ENCODE measurements at regions not wholly inside any gene's neighbourhood (a gene's known extent, or its start where the extent isn't known, plus 50 kb on each side); places are given as distances from the start of the nearest gene placed in this dataset.

- no peak for TF ChIP-seq RB1 (IDR thresholded peaks at IDR 0.05; ENCODE audit: borderline replicate concordance)
- TF ChIP-seq KDM1A (IDR thresholded peaks at IDR 0.05; ENCODE audit: borderline replicate concordance) = no peak
- no peak for TF ChIP-seq SIX5 (IDR thresholded peaks at IDR 0.05; ENCODE audit: low read depth, low read length, severe bottlenecking)
- TF ChIP-seq IRF5 (IDR thresholded peaks at IDR 0.05; ENCODE audit: borderline replicate concordance) = no peak
- TF ChIP-seq WRNIP1 (IDR thresholded peaks at IDR 0.05; ENCODE audit: borderline replicate concordance, low read depth, low read length) = no peak
- no peak for TF ChIP-seq RELA (IDR thresholded peaks at IDR 0.05; ENCODE audit: borderline replicate concordance, partially characterized antibody)
- TF ChIP-seq IRF4 (IDR thresholded peaks at IDR 0.05; ENCODE audit: low read depth, low read length) = no peak
- no peak for TF ChIP-seq PML (IDR thresholded peaks at IDR 0.05; ENCODE audit: low read length)
- no peak for TF ChIP-seq CBX3 (IDR thresholded peaks at IDR 0.05; ENCODE audit: borderline replicate concordance, low read depth)
- TF ChIP-seq EZH2 (IDR thresholded peaks at IDR 0.05; ENCODE audit: borderline replicate concordance, control insufficient read depth, low read depth, low read length) = no peak
- TF ChIP-seq PAX8 (IDR thresholded peaks at IDR 0.05) = no peak
These were observed 621.8 kb upstream of the ZFHX3 start (continued) for GRCh38 chr16:73669535-73670274.

DNA sequence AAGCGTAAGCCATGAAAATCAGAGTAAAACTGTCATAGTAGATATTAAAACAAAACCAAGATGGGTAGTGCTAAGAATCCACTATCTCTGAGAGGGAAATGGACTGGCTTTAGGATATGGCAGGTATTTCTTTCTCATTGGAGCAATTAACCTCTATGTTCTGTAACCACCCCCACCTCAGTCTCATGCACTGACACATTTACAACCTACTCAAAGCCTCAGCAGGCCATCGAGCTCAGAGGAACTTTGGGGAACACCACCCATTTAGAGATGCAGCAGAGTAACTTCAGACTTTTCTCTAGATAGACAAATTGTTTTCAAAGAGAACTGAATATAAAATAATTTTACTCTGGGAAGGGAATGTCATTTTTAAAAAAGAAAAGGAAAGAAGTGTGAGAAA is 615.8 kb upstream of the ZFHX3 start:
- no TSS peak for BruUV-seq (replicated peaks)
- CTCF ChIA-PET = no interaction called here
- ATAC-seq = no peak
- TF ChIP-seq JUND (IDR thresholded peaks at IDR 0.05; ENCODE audit: low read depth, low read length) (no peak), CHD4 (IDR thresholded peaks at IDR 0.05) (no peak), HDAC2 (IDR thresholded peaks at IDR 0.05) (no peak), ZNF384 (IDR thresholded peaks at IDR 0.05; ENCODE audit: borderline replicate concordance, low read depth, low read length) (no peak), PAX5 (IDR thresholded peaks at IDR 0.05; ENCODE audit: borderline replicate concordance, low read depth, low read length) (no peak), MEF2B (IDR thresholded peaks at IDR 0.05; ENCODE audit: partially characterized antibody, poor library complexity, severe bottlenecking) (no peak), ZBTB11 (CRISPR knock-in tag; IDR thresholded peaks at IDR 0.05) (no peak), SMAD5 (IDR thresholded peaks at IDR 0.05; ENCODE audit: low read depth) (no peak)
- TF ChIP-seq, protein P1, sequence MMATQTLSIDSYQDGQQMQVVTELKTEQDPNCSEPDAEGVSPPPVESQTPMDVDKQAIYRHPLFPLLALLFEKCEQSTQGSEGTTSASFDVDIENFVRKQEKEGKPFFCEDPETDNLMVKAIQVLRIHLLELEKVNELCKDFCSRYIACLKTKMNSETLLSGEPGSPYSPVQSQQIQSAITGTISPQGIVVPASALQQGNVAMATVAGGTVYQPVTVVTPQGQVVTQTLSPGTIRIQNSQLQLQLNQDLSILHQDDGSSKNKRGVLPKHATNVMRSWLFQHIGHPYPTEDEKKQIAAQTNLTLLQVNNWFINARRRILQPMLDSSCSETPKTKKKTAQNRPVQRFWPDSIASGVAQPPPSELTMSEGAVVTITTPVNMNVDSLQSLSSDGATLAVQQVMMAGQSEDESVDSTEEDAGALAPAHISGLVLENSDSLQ (IDR thresholded peaks at IDR 0.05) = no peak

More for the DNA sequence above, 615.8 kb upstream of the ZFHX3 start:
- SMC1A ChIA-PET (ENCODE audit: uncharacterized antibody, unreplicated experiment) = no interaction called here
- DNase-seq (ENCODE audit: low read depth, low spot score) (no peak), FAIRE-seq (no peak)
- Histone ChIP-seq H3K9ac (ENCODE audit: control insufficient read depth, insufficient read depth, low read length) (no peak overlapping the region), H3K4me3 (no peak overlapping the region), H3K9me3 (replicated peaks; ENCODE audit: control insufficient read depth, insufficient read depth, low read length) (no peaks in the 10 kb centered on the region), H3K4me2 (ENCODE audit: control insufficient read depth, insufficient read depth) (no peak overlapping the region), H3K79me2 (ENCODE audit: control insufficient read depth, insufficient read depth, low read length) (no peaks in the 10 kb centered on the region), H3K36me3 (ENCODE audit: control insufficient read depth in 2 of 2, insufficient read depth in 2 of 2, low read length in 1 of 2) (no peaks in the 10 kb centered on the region), H3K4me1 (ENCODE audit: control insufficient read depth, insufficient read depth, low read length) (no peaks in the 10 kb centered on the region), H3K27ac (ENCODE audit: control insufficient read depth, insufficient read depth) (no peak overlapping the region), H4K20me1 (ENCODE audit: control insufficient read depth, insufficient read depth) (no peaks in the 10 kb centered on the region), H2AFZ (ENCODE audit: control insufficient read depth, low read depth, low read length) (no peak overlapping the region), H3K27me3 (replicated peaks in 1 of 2; ENCODE audit: control insufficient read depth in 2 of 2, insufficient read depth in 2 of 2, low read length in 1 of 2) (no peaks in the 10 kb centered on the region)
- intact Hi-C loops (cut with micrococcal nuclease; ENCODE audit: unreplicated experiment) = no loop called here
- RAD21 ChIA-PET (ENCODE audit: unreplicated experiment) = no interaction called here
- POLR2A ChIA-PET = no interaction called here
- in situ Hi-C loops (cut with MboI) = no loop called here
- WGBS (ENCODE audit: insufficient coverage, insufficient replicate concordance, low lambda C conversion rate, missing lambda C conversion rate) = 26% methylated on average over 2 of the region's 2 CpGs
